DND-41 (cell line): ENCODE measurements at regions not wholly inside any gene's neighbourhood (a gene's known extent, or its start where the extent isn't known, plus 50 kb on each side); places are given as distances from the start of the nearest gene placed in this dataset.

Source experiments
- CTCF ChIP-seq: IDR thresholded peaks from 2 replicates; pipeline ENCODE4 v1.5.1; 2012; ENCODE audit warnings: borderline replicate concordance, low read length, moderate library complexity, mild to moderate bottlenecking; ENCODE audit not compliant: poor library complexity, severe bottlenecking; ENCODE audit errors: extremely low read depth
- EZH2 ChIP-seq: IDR thresholded peaks from 3 replicates; pipeline ENCODE4 v1.6.1; 2012; ENCODE audit warnings: borderline replicate concordance, low read depth, mild to moderate bottlenecking, moderate library complexity, low read length, inconsistent platforms; ENCODE audit not compliant: severe bottlenecking

- no peak for TF ChIP-seq CTCF
- TF ChIP-seq EZH2 = no peak
Measured at GRCh38 chr1:218510153-218510772, 165.1 kb downstream of the TGFB2 start.
